ENCODE measurements at regions not wholly inside any gene's neighbourhood (a gene's known extent, or its start where the extent isn't known, plus 50 kb on each side); places are given as distances from the start of the nearest gene placed in this dataset.
"Not testable (repeated sequence)": the region's sequence is repeated elsewhere in the genome, so short reads cannot be mapped to it uniquely, and the experiment has no call there.

GRCh38 chr13:16201202-16201601 is 2980.4 kb downstream of the TUBA3C start:
- H3K4me1 ChIP-seq (ENCODE audit: control insufficient read depth, insufficient read depth, low read length); intact Hi-C loops (cut with DNase I); H3K4me3 ChIP-seq (ENCODE audit: low read length); H3K9me3 ChIP-seq (ENCODE audit: control insufficient read depth, low read length); ATAC-seq; H3K27me3 ChIP-seq (ENCODE audit: control insufficient read depth, insufficient read depth); DNase-seq; H3K27ac ChIP-seq (ENCODE audit: low read length): not testable (repeated sequence)
- 47% methylated on average over 4 of the region's 4 CpGs for WGBS

GRCh38 chr13:16160609-16161008 is 3021.0 kb downstream of the TUBA3C start:
- H3K4me3 ChIP-seq (ENCODE audit: low read length); DNase-seq; H3K9me3 ChIP-seq (ENCODE audit: control insufficient read depth, low read length); H3K27ac ChIP-seq (ENCODE audit: low read length); ATAC-seq; H3K4me1 ChIP-seq (ENCODE audit: control insufficient read depth, insufficient read depth, low read length); intact Hi-C loops (cut with DNase I); H3K27me3 ChIP-seq (ENCODE audit: control insufficient read depth, insufficient read depth): not testable (repeated sequence)
- WGBS = 53% methylated on average over 5 of the region's 6 CpGs

- 33% methylated on average over 2 of the region's 5 CpGs for WGBS
- H3K4me3 ChIP-seq (ENCODE audit: low read length); ATAC-seq; H3K27me3 ChIP-seq (ENCODE audit: control insufficient read depth, insufficient read depth); H3K27ac ChIP-seq (ENCODE audit: low read length); intact Hi-C loops (cut with DNase I); H3K9me3 ChIP-seq (ENCODE audit: control insufficient read depth, low read length); DNase-seq; H3K4me1 ChIP-seq (ENCODE audit: control insufficient read depth, insufficient read depth, low read length): not testable (repeated sequence)
Observed at GRCh38 chr13:16158958-16159357, 3022.7 kb downstream of the TUBA3C start.

GRCh38 chr13:16158016-16158415 is 3023.6 kb downstream of the TUBA3C start:
- H3K4me3 ChIP-seq (ENCODE audit: low read length); H3K27me3 ChIP-seq (ENCODE audit: control insufficient read depth, insufficient read depth); ATAC-seq; H3K9me3 ChIP-seq (ENCODE audit: control insufficient read depth, low read length); H3K27ac ChIP-seq (ENCODE audit: low read length); intact Hi-C loops (cut with DNase I); H3K4me1 ChIP-seq (ENCODE audit: control insufficient read depth, insufficient read depth, low read length): not testable (repeated sequence)
- 51% methylated on average over 5 of the region's 6 CpGs for WGBS
- peak; percentile 10 to 40 (median 17) for DNase-seq

- H3K27ac ChIP-seq (ENCODE audit: low read length); DNase-seq; H3K27me3 ChIP-seq (ENCODE audit: control insufficient read depth, insufficient read depth); ATAC-seq; intact Hi-C loops (cut with DNase I); H3K4me1 ChIP-seq (ENCODE audit: control insufficient read depth, insufficient read depth, low read length); H3K4me3 ChIP-seq (ENCODE audit: low read length); H3K9me3 ChIP-seq (ENCODE audit: control insufficient read depth, low read length): not testable (repeated sequence)
- 78% methylated on average over 7 of the region's 8 CpGs for WGBS
Observed at GRCh38 chr13:16152849-16153248, 3028.8 kb downstream of the TUBA3C start.

- intact Hi-C loops (cut with DNase I); DNase-seq; H3K4me1 ChIP-seq (ENCODE audit: control insufficient read depth, insufficient read depth, low read length); H3K27me3 ChIP-seq (ENCODE audit: control insufficient read depth, insufficient read depth); ATAC-seq; H3K27ac ChIP-seq (ENCODE audit: low read length); H3K9me3 ChIP-seq (ENCODE audit: control insufficient read depth, low read length); H3K4me3 ChIP-seq (ENCODE audit: low read length): not testable (repeated sequence)
- 64% methylated on average over 5 of the region's 7 CpGs for WGBS
Observed at GRCh38 chr13:16151296-16151695, 3030.3 kb downstream of the TUBA3C start.

- DNase-seq; intact Hi-C loops (cut with DNase I); H3K9me3 ChIP-seq (ENCODE audit: control insufficient read depth, low read length); H3K4me1 ChIP-seq (ENCODE audit: control insufficient read depth, insufficient read depth, low read length); ATAC-seq; H3K4me3 ChIP-seq (ENCODE audit: low read length); H3K27ac ChIP-seq (ENCODE audit: low read length); H3K27me3 ChIP-seq (ENCODE audit: control insufficient read depth, insufficient read depth): not testable (repeated sequence)
- WGBS = 69% methylated on average over 7 of the region's 10 CpGs
Observed at GRCh38 chr13:16149415-16149814, 3032.2 kb downstream of the TUBA3C start.

- H3K9me3 ChIP-seq (ENCODE audit: control insufficient read depth, low read length); ATAC-seq; H3K4me1 ChIP-seq (ENCODE audit: control insufficient read depth, insufficient read depth, low read length); intact Hi-C loops (cut with DNase I); H3K27me3 ChIP-seq (ENCODE audit: control insufficient read depth, insufficient read depth); DNase-seq; H3K4me3 ChIP-seq (ENCODE audit: low read length); H3K27ac ChIP-seq (ENCODE audit: low read length): not testable (repeated sequence)
- 26% methylated on average over 1 of the region's 5 CpGs for WGBS
Observed at GRCh38 chr13:16145652-16146051, 3036.0 kb downstream of the TUBA3C start.

GRCh38 chr13:16141361-16141760 is 3040.3 kb downstream of the TUBA3C start:
- H3K27ac ChIP-seq (ENCODE audit: low read length); ATAC-seq; DNase-seq; intact Hi-C loops (cut with DNase I); H3K4me1 ChIP-seq (ENCODE audit: control insufficient read depth, insufficient read depth, low read length); H3K4me3 ChIP-seq (ENCODE audit: low read length); H3K9me3 ChIP-seq (ENCODE audit: control insufficient read depth, low read length); H3K27me3 ChIP-seq (ENCODE audit: control insufficient read depth, insufficient read depth): not testable (repeated sequence)
- 59% methylated on average over 9 of the region's 10 CpGs for WGBS

GRCh38 chr13:16136846-16137245 is 3044.8 kb downstream of the TUBA3C start:
- H3K9me3 ChIP-seq (ENCODE audit: control insufficient read depth, low read length); H3K4me1 ChIP-seq (ENCODE audit: control insufficient read depth, insufficient read depth, low read length); ATAC-seq; H3K27ac ChIP-seq (ENCODE audit: low read length); H3K27me3 ChIP-seq (ENCODE audit: control insufficient read depth, insufficient read depth); DNase-seq; H3K4me3 ChIP-seq (ENCODE audit: low read length); intact Hi-C loops (cut with DNase I): not testable (repeated sequence)
- 38% methylated on average over 2 of the region's 2 CpGs for WGBS

GRCh38 chr13:16128675-16129074 is 3052.9 kb downstream of the TUBA3C start:
- WGBS = 83% methylated on average over 5 of the region's 6 CpGs
- H3K4me1 ChIP-seq (ENCODE audit: control insufficient read depth, insufficient read depth, low read length); H3K27me3 ChIP-seq (ENCODE audit: control insufficient read depth, insufficient read depth); intact Hi-C loops (cut with DNase I); H3K4me3 ChIP-seq (ENCODE audit: low read length); H3K27ac ChIP-seq (ENCODE audit: low read length); H3K9me3 ChIP-seq (ENCODE audit: control insufficient read depth, low read length); ATAC-seq; DNase-seq: not testable (repeated sequence)

- intact Hi-C loops (cut with DNase I); H3K4me1 ChIP-seq (ENCODE audit: control insufficient read depth, insufficient read depth, low read length); H3K9me3 ChIP-seq (ENCODE audit: control insufficient read depth, low read length); H3K27ac ChIP-seq (ENCODE audit: low read length); H3K27me3 ChIP-seq (ENCODE audit: control insufficient read depth, insufficient read depth); H3K4me3 ChIP-seq (ENCODE audit: low read length); ATAC-seq; DNase-seq: not testable (repeated sequence)
- 49% methylated on average over 6 of the region's 6 CpGs for WGBS
Observed at GRCh38 chr13:16113391-16113790, 3068.2 kb downstream of the TUBA3C start.

Data from right cardiac atrium (tissue), 5 donors.